GM21390 (cell line): ENCODE measurements at regions not wholly inside any gene's neighbourhood (a gene's known extent, or its start where the extent isn't known, plus 50 kb on each side); places are given as distances from the start of the nearest gene placed in this dataset.
A peak's percentile ranks its signal among the peaks of the same experiment; 100 is the strongest.
"Not testable (repeated sequence)": the region's sequence is repeated elsewhere in the genome, so short reads cannot be mapped to it uniquely, and the experiment has no call there.

Experiments
- ATAC-seq: cut with Tn5 transposase; IDR thresholded peaks from one replicate; pipeline ENCODE4 v1.9.1; 2021; ENCODE audit not compliant: unreplicated experiment

DNA sequence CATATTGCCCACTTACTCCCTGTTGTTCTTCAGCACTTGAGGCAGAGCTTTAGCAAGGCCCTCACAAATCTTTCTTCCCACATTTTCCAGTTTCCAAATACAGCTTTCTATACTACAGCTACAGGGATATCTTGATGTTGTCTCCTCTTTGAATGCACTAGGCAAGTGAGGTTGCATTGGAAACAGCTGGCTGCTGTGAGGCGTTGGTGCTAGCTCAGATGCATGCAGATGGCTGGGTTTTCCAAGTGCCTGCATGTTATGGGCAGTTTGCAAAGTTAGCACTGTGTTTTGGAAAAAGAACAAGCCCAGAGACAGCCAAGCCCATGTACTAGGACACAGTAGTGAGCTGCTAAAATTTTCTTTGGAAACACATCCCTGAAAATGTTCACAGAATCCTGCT is 315.1 kb upstream of the RASGEF1B start:
- ATAC-seq: no peak

DNA sequence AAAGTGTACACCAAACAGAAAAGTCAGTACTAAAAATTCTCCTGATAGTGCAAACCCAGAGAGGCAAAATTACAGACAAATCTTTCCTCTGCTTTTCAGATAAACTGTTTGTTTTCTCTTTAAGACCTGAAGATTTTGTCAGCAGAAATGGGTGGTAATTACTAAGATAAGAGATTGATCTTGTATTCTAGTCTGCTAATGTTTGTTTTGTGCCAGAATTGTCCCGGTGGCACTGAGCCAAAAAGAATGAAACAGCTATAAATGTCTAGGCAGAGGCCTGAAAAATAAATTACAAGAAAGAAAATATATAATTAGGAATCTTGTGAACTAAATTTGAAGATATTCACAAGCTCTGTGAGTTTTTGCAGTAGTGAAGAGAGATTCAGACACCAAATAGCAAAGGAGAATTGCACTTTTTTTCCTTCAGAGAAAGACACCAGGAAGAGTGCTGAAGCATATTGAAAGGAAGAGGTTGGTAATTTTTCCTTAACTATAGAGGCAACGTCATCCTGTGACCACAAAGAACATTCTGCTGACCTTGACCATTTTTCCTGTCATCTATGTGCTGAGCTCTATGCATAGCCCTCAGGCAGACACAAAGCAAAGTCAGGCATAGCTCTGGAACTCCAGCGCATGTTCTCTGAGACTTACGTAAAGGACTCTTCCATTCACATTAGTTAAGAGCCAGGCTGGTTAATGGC is 314.5 kb upstream of the RASGEF1B start:
- ATAC-seq: no peak

DNA sequence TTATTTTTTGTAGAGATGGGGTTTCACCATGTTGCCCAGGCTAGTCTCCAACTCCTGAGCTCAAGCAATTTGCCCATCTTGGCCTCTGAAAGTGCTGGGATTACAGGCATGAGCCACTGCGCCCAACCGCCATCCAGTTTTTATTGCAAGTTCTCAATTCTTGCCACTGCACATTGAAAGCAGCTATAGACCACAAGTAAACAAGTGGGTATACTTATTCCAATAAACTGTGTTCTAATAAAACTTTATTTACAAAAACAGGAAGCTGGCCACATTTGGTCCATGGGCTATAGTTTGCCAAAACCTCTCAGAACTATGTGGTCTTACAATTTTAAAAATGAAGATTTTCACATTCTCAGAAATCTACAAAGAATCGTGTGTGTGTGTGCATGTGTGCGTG is 313.6 kb upstream of the RASGEF1B start:
- ATAC-seq: no peak

DNA sequence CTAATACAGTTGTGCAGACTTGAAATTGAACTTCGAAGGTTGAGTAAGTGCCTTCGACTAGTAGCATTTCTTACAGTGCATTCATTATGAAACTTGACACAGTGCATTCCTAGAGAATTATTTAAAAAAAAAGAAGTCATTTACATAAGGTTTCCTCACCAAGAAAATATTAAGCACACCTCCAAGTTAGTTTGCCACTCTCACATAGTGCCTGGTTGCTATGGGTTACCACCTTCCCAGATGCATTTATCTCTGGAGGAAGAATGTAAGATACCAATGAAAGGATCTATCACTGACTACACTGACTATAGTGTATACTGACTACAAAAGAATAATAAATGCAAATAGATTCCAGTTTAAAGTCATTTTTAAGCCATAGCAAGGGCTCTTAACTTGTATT is 311.9 kb upstream of the RASGEF1B start:
- no peak for ATAC-seq

DNA sequence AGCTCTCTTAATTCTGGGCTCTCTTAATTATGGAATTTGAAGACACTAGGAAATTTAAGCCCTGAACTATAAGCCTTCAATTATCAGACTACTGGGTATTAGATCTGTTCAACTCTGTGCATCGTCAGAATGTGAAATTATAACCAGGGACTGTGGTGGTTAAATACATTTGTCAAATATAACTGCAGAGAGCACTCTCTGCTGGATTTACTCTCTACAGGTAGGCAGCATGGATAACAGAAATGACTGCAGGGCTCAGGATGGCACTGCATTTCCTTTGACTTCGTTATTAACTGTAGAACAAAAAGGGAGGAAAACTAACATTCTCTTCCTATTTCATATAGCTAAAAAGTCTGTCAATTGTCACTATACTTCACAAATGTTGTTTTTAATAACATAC is 310.1 kb upstream of the RASGEF1B start:
- no peak for ATAC-seq

DNA sequence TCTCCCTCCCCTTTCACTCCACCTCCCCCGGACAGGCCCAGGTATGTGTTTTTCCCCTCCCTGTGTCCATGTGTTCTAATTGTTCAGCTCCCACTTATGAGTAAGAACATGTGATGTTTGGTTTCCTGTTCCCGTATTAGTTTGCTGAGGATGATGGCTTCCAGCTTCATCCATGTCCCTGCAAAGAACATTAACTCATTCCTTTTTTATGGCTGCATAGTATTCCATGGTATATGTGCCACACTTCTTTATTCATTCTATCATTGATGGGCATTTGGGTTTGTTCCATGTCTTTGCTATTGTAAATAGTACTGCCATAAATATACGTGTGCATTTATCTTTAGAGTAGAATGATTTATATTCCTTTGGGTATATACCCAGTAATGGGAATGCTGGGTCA is 306.0 kb upstream of the RASGEF1B start:
- not testable (repeated sequence) for ATAC-seq

DNA sequence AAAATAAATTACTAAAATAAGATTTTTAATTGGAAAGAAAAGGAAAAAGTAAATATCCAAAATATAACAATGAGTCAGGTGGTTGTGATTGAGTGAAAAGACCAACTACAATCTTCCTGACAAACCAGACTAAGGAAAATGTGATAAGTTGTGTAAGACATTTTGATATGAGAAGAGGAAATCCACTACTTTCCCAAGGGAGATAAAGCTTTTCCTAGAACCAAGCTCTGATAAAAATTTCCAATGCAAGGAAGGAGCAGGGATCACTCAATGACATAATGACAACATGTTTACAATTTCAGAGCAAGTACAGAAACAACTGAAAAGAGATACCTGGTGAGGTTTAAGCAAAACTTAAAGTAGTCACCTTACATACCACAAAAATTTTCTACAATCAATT is 305.1 kb upstream of the RASGEF1B start:
- ATAC-seq: no peak

DNA sequence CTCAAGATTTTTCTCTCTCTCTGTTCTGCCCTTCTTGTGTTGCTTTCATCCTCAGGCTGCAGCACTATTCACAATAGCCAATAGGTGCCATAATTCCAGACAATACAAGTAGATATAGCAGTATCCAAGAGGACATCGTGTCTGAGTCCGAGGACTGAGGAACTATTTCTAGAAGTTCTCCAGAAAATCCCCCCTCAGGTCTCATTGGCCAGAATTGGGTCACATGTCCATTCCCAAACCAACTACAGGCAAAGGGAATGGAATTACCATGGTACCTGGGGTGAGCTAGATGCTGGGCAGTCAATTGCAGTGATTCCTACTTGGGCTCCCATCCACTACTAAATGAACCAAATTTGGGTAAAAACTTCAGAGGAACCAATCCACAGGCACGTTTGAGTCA is 301.9 kb upstream of the RASGEF1B start:
- ATAC-seq: no peak

DNA sequence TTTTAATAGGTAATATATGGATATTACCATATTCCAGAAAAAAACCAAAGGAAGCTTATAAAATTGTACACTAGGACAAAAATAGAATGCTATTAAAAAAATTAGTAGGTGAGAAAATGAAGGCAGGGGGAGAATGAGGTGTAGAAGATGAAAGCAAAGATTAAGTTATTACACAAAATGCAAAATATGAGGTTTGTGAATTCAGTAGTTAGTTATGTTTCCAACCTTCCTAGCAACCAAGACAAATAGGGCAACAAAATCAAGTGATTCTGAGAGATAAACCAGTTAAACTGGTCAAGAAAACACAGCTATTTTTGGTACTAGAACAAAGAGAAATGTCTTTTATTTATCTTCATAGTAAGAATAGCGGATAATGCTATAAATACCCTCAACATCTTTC is 300.0 kb upstream of the RASGEF1B start:
- no peak for ATAC-seq

DNA sequence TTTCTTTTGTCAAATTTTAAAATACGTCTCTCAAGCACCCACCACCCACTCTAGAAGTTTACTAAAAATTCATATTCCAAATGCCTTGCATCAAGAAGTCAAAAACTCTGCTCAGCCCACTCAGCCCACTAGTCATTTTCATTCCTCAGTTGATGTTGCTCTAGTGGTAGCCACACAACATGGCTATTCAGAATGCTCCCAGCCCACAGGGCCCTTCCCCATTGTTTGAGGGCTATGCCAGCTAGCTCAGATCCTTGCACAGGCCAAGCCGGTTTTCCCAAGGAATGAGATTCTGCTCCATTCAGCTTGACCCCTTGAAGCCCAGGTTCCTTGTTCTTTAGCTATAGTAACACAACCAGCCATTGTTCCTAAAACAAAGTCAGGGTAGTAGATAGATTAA is 297.5 kb upstream of the RASGEF1B start:
- no peak for ATAC-seq

DNA sequence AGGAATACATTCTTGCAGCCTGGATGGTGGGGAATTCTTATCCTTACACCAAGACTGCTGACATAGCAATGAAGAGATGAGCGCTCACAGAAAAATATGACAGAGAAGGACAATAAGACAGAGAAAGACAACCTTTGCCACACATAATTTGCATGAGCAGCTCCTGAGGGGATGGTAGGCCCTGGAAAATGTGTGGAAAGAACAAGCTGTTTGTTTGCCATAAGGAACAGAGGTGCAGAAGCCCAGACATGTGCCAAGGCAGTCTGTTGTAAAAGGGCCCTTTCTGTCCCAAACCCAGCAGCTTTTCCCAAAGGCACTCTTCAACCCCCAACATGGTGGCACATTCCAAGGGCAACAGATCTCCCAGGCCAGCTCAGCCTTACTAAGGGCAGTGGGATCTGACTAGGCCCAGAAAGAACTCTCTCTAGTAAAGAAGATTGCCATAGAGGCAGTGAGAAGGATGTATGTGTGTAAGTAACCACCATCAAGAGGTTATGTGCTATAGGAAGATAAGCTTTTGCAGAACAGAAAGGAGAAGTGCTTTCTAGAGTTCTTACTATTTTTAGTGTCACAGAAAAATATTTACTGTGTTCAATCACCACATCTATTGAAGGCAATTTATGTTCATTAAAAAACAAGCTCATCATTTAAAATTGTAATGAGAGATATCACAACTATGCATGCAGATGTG is 287.0 kb upstream of the RASGEF1B start:
- ATAC-seq: peak; percentile 58

DNA sequence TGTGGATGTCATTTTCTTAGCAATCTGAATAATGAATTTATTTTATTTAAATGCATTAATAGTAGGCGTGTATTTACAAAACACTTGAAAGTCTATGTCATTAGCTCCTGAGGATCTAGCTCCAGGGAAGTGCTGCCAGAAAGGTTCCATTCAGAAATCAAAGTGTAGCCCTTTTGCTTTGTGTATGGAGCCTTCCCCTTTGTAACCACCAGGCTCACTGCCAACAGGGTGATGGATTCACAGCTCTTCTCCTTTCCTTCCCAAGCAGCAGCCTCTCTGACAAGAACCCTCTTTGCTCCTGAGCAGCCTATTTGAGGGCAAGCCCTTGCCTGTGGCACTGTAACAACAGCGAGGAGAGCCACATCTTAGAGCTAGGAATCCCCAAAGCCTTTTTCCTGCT is 286.0 kb upstream of the RASGEF1B start:
- ATAC-seq: no peak

DNA sequence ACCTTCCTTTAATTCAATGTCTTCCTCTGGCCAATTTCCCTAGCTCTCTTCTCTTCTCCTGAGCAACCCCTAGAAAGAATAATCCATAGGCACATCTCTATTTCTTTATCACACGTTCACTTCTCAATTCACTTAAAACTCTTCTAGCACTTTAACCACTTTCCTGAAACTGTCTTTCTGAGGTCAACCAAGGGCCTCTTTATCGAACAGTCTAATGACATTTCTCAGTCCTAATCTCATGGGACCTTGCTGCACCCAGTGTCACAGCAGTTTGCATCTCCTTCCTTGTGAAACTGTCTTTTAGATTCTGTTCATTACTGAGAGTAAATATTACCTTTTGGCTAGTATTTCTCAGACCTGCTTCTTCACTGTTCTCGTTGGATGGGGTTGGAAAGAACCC is 285.3 kb upstream of the RASGEF1B start:
- ATAC-seq: peak; percentile 97

DNA sequence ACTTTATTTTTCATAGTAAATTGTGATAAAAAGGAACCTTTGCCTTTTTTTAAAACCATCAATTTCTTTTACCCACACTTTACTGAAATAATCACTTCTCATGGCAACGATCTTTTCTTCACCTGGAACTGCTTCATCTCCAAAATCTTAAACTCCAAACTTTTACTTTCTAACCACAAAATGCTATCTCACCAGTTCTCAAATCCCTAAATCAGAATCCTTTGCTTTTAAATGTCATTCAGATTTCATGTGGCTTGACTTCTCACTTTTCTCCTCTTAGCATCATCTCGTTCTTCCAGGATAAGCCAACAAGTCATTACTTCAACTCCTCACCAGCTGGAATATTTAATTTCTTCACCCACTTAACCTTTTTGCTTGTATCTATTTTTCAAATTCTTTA is 284.3 kb upstream of the RASGEF1B start:
- no peak for ATAC-seq

DNA sequence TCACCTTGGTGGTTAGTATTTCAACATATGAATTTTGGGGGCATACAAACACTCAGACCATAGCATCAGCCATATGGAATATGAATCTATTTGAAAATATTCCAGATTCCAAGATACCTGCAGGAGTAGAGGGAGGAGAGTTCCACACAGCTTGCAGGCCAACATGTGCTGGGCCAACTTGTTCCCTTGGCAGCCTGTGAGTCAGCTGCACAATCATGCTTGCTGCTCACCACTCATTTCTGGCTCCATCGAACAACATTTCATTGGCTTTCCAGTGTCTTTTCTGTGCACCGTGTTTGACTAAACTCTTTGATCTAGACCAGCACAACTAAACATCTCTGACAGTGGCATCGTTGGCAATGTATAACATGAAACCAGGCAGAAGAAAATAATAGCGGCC is 282.5 kb upstream of the RASGEF1B start:
- no peak for ATAC-seq

DNA sequence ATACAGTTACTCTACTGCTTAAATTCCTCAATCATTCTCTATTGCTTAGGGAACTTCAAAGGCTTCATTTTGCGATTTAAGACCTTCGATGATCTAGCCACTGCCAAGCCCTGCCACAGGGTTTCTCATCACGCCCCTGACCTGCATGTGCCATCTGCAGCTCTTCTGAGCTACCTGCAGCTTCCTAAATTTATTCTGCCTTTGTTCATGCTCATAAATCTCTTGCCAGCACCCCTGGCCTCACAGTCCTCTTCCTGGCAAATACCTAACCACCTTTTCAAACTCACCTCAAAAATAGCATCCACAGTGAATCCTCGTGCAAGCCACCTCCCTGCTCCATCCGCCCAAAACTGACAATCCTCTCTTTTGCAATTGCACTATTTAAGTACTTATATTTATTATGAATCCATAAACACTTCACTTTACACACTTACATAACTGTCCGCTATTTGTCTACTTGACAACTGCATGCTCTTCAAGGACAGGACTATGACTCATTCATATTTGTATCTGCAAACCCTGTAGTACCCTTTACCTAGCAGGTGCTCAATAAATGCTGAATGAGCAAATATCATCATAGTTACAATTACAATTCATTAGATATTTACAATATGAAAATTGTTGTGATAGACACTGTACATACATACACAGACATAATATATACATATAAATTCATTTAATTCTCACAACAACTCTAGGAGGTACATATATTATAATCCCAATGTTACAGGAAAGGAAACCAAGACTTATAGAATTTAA is 280.0 kb upstream of the RASGEF1B start:
- ATAC-seq: no peak

DNA sequence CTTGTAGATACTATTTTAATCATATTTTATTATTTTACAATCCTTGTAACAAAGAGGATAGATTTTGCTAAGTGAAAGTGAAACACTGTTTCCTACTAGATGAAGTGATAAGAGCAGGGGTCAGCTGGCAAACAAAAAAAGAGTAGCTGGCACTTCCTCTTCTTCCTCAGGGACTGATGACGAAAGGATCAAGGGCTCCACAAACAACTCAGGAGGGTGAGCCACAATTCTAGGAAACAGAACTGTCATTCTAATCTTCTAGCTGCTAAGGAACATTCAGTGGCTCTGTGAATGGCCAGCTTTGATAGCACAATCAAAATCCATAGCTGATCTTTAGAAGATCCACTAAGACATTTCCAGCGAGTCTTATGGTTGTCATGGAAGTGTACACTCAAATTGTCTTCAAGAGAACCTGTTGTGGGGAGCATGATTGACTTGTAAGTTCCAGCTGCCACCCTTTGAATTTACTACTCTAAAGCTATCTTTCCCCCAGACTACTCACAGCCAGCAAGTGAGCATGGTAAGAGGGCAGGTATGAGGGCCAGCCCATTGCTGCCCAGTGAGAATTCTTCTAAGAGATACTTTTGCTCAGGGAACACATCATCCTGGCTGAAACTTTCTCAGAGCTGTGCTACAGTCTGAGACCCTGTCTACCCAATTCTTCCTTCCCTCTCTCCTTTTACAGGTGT is 275.7 kb upstream of the RASGEF1B start:
- no peak for ATAC-seq

DNA sequence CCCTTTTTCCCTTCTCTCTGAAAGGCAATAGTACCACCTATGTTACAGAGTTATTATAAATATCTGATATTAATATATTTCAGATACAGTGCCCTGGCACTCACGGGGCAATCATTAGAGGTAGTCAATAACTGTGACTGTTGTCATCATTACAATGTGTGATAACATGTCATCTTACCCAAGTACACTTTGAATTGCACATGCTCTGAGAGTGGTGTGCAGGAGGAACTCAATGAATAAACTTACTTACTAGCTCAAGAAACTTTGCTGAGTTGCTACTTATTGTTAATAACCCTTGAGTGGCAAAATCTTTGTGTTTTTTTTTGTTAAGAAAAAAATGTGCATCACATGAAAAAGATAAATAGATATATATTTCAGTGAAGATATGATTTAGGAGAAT is 275.1 kb upstream of the RASGEF1B start:
- no peak for ATAC-seq

DNA sequence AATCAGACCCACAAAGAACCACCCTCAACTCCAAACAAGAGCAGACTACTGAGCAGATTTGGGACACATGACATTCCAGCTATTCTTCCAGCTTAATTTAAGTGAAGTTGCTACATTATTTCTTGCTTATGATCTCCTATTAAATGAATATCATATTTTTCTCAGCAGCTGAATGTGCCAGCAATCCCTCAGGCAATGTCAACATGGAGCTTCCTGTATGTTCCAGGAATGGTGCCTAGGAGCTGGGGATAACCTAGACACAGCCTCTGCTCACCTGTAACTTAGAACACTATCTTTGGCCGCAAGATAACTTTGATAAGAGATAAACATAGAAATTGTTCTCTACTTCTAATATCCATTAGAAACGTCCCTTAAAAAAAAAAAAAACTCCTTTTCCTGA is 274.4 kb upstream of the RASGEF1B start:
- no peak for ATAC-seq

DNA sequence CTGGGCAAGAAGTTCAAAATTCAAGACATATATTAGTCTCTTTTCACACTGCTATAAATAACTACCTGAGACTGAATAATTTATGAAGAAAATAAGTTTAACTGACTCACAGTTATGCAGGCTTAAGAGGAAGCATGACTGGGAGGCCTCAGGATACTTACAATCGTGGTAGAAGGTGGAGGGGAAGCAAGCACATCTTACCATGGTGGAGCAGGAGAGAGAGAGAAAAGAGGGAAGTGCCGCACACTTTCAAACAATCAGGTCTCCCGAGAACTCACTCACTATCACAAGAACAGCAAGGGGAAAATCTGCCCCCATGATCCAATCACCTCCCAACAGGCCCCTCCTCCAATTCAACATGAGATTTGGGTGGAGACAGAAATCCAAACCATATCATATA is 273.3 kb upstream of the RASGEF1B start:
- no peak for ATAC-seq

DNA sequence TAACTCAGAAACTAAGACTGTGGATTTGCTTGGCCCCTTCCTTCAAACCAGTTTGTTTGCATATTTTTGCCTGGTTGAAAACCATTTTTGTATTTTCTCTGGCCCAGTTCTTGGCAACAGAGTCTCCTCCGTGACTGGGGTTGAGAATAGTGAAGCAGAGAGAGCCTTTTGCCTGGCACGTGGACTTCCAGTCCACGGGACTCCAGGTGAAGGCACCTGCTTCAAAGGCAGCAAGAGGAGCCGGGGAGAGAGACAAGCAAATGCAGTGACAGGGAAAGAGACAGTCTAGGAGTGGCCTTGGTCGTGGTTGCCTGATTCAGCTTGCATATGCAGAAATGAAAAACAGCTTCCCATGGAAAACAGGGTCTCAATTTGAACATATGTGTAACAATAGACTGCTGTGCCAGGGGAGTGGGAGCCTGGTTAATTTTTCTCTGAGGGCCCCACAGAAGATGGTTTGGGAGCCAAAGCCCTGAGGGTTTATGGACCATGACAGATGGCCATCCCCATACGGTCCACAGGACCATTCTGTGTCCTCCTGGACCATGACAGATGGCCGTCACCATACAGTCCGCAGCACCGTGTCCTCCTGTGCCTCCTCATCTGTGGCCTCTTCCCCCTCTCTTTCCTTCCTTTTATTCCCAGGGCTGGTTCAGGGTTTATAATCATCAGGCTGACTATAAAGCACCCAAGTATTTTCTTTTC is 272.2 kb upstream of the RASGEF1B start:
- no peak for ATAC-seq
